Keratinocyte (primary cell): ENCODE measurements at regions not wholly inside any gene's neighbourhood (a gene's known extent, or its start where the extent isn't known, plus 50 kb on each side); places are given as distances from the start of the nearest gene placed in this dataset.

Source experiments
- DNase-seq: peaks from one replicate; pipeline ENCODE4 v3.0.0-alpha.2; 2011; ENCODE audit warnings: low read depth, missing footprints, low spot score
- FAIRE-seq: peaks from 2 replicates; lab custom pipeline; 2011; peaks lifted over from hg19 to GRCh38; lab: Jason Lieb, UNC
- H2AFZ ChIP-seq: 2 replicates; pipeline ENCODE4 v1.6.0; 2012; ENCODE audit warnings: low read length, control low read depth, inconsistent platforms; ENCODE audit not compliant: control insufficient read depth
- H3K27ac ChIP-seq: 2 replicates; pipeline ENCODE4 v1.5.1; 2011; ENCODE audit warnings: low read length; ENCODE audit not compliant: control insufficient read depth, insufficient read depth
- H3K27me3 ChIP-seq: 3 replicates; pipeline ENCODE4 v1.6.0; 2011; ENCODE audit warnings: low read length; ENCODE audit not compliant: control insufficient read depth, insufficient read depth; ENCODE audit errors: extremely low read depth
- H3K36me3 ChIP-seq, 2 experiments: 2 replicates in 1 of 2; 3 replicates in 1 of 2; pipeline ENCODE4 v1.5.1; 2011; ENCODE audit warnings: low read length in 2 of 2, mild to moderate bottlenecking in 1 of 2; ENCODE audit not compliant: control insufficient read depth in 2 of 2, insufficient read depth in 2 of 2; ENCODE audit errors: extremely low read depth in 1 of 2
- H3K4me1 ChIP-seq: 3 replicates; pipeline ENCODE4 v1.5.1; 2011; ENCODE audit warnings: low read length; ENCODE audit not compliant: control insufficient read depth, insufficient read depth; ENCODE audit errors: extremely low read depth
- H3K4me2 ChIP-seq: 3 replicates; pipeline ENCODE4 v1.6.0; 2011; ENCODE audit warnings: low read depth, low read length; ENCODE audit not compliant: control insufficient read depth, insufficient read depth; ENCODE audit errors: extremely low read depth
- H3K4me3 ChIP-seq, 3 experiments: fragments of 200-600 bp in 1 of 3; sonication (generic) in 1 of 3; 2 replicates in 2 of 3; 3 replicates in 1 of 3; pipeline ENCODE4 v1.5.1; 2011 to 2016; ENCODE audit warnings: low read length in 3 of 3, mild to moderate bottlenecking in 3 of 3, control low read depth in 2 of 3, inconsistent platforms in 1 of 3, low read depth in 1 of 3, mixed read lengths in 1 of 3, mixed run types in 1 of 3, moderate library complexity in 1 of 3; ENCODE audit not compliant: control insufficient read depth in 2 of 3, insufficient read depth in 2 of 3; ENCODE audit errors: extremely low read depth in 1 of 3
- H3K79me2 ChIP-seq: 2 replicates; pipeline ENCODE4 v1.6.0; 2012; ENCODE audit warnings: low read length; ENCODE audit not compliant: control insufficient read depth, insufficient read depth
- H3K9ac ChIP-seq: 3 replicates; pipeline ENCODE4 v1.6.0; 2011; ENCODE audit warnings: low read length; ENCODE audit not compliant: control insufficient read depth, insufficient read depth; ENCODE audit errors: extremely low read depth
- H3K9me1 ChIP-seq: 3 replicates; pipeline ENCODE4 v1.6.0; 2011; ENCODE audit warnings: low read length; ENCODE audit not compliant: control insufficient read depth, insufficient read depth; ENCODE audit errors: extremely low read depth
- H3K9me3 ChIP-seq: 2 replicates; pipeline ENCODE4 v1.5.1; 2012; ENCODE audit warnings: low read depth, low read length; ENCODE audit not compliant: control insufficient read depth
- H4K20me1 ChIP-seq: 3 replicates; pipeline ENCODE4 v1.6.0; 2011; ENCODE audit warnings: low read length; ENCODE audit not compliant: control insufficient read depth, insufficient read depth; ENCODE audit errors: extremely low read depth
- CTCF ChIP-seq, 3 experiments: IDR thresholded peaks in 1 of 3; conservative IDR thresholded peaks in 1 of 3; optimal IDR thresholded peaks in 1 of 3; 2 replicates in 2 of 3; 3 replicates in 1 of 3; pipeline versions ENCODE3 to v1.5.1; 2011; ENCODE audit warnings: low read length in 3 of 3, mild to moderate bottlenecking in 3 of 3, moderate library complexity in 2 of 3, control low read depth in 1 of 3, inconsistent platforms in 1 of 3; ENCODE audit not compliant: insufficient read depth in 2 of 3; ENCODE audit errors: extremely low read depth in 1 of 3
- EZH2 ChIP-seq: IDR thresholded peaks from one replicate; pipeline ENCODE4 v1.6.1; 2012; ENCODE audit warnings: inconsistent platforms, mild to moderate bottlenecking, low read length, moderate library complexity
- dilution Hi-C: fragments of 300-500 bp; cut with MboI; formaldehyde crosslinking; loops from one replicate; pipeline ENCODE4 v1.7.0; 2020; ENCODE audit warnings: low sequenced_read_pairs; ENCODE audit not compliant: extremely low pct_ligation_motif_present

GRCh38 chr18:1488957-1489356, 584.3 kb downstream of the ADCYAP1 start:
- DNase-seq = no peak
- no peaks in the 10 kb centered on the region for H3K27me3 ChIP-seq
- no peak overlapping the region for H3K9ac ChIP-seq
- H4K20me1 ChIP-seq = no peaks in the 10 kb centered on the region
- TF ChIP-seq CTCF (optimal IDR thresholded peaks at IDR 0.05 in 1 of 3, IDR thresholded peaks at IDR 0.05 in 1 of 3, conservative IDR thresholded peaks at IDR 0.05 in 1 of 3; ENCODE audit: extremely low read depth in 1 of 3, insufficient read depth in 2 of 3, low read length in 3 of 3) = no peak
- TF ChIP-seq EZH2 = no peak
- no peak overlapping the region for H3K4me2 ChIP-seq
- no peak overlapping the region for H3K4me3 ChIP-seq
- dilution Hi-C loops = no loop called here
- no peak overlapping the region for H2AFZ ChIP-seq
- H3K79me2 ChIP-seq = no peaks in the 10 kb centered on the region
- no peaks in the 10 kb centered on the region for H3K4me1 ChIP-seq
- no peaks in the 10 kb centered on the region for H3K36me3 ChIP-seq
- H3K9me1 ChIP-seq = no peaks in the 10 kb centered on the region
- H3K27ac ChIP-seq = no peak overlapping the region
- no peak for FAIRE-seq
- no peaks in the 10 kb centered on the region for H3K9me3 ChIP-seq

- no peak overlapping the region for H3K4me2 ChIP-seq
- FAIRE-seq = no peak
- no peaks in the 10 kb centered on the region for H4K20me1 ChIP-seq
- no peaks in the 10 kb centered on the region for H3K27me3 ChIP-seq
- H3K9ac ChIP-seq = no peak overlapping the region
- no peaks in the 10 kb centered on the region for H3K36me3 ChIP-seq
- no peaks in the 10 kb centered on the region for H3K9me1 ChIP-seq
- DNase-seq = no peak
- H2AFZ ChIP-seq = no peak overlapping the region
- H3K4me3 ChIP-seq = no peak overlapping the region
- no peaks in the 10 kb centered on the region for H3K4me1 ChIP-seq
- dilution Hi-C loops = no loop called here
- TF ChIP-seq CTCF (optimal IDR thresholded peaks at IDR 0.05 in 1 of 3, IDR thresholded peaks at IDR 0.05 in 1 of 3, conservative IDR thresholded peaks at IDR 0.05 in 1 of 3; ENCODE audit: extremely low read depth in 1 of 3, insufficient read depth in 2 of 3, low read length in 3 of 3) (no peak), EZH2 (no peak)
- no peaks in the 10 kb centered on the region for H3K79me2 ChIP-seq
- H3K27ac ChIP-seq = no peak overlapping the region
- H3K9me3 ChIP-seq = no peaks in the 10 kb centered on the region
These were observed 590.7 kb downstream of the ADCYAP1 start for GRCh38 chr18:1495387-1495786.
